ENCODE measurements at regions not wholly inside any gene's neighbourhood (a gene's known extent, or its start where the extent isn't known, plus 50 kb on each side); places are given as distances from the start of the nearest gene placed in this dataset.

- peak; percentile 63 for TF ChIP-seq CTCF (IDR thresholded peaks at IDR 0.05; ENCODE audit: borderline replicate concordance, extremely low read depth, low read length, poor library complexity, severe bottlenecking)
- TF ChIP-seq EZH2 (IDR thresholded peaks at IDR 0.05; ENCODE audit: borderline replicate concordance, low read depth, low read length, severe bottlenecking) = no peak
These were observed 661.6 kb downstream of the RAPGEF2 start for GRCh38 chr4:159764343-159764952.
